NCI-H2196 (cell line): ENCODE measurements at regions not wholly inside any gene's neighbourhood (a gene's known extent, or its start where the extent isn't known, plus 50 kb on each side); places are given as distances from the start of the nearest gene placed in this dataset.
"Not testable (repeated sequence)": the region's sequence is repeated elsewhere in the genome, so short reads cannot be mapped to it uniquely, and the experiment has no call there.

Source experiments
- DNase-seq: peaks from one replicate; lab custom pipeline; 2025; ENCODE audit not compliant: unreplicated experiment; lab: John Stamatoyannopoulos, UW

- DNase-seq: no peak
These were observed 706.7 kb downstream of the SLITRK5 start for GRCh38 chr13:88377852-88378251.

- DNase-seq: no peak
These were observed 713.4 kb downstream of the SLITRK5 start for GRCh38 chr13:88384542-88384941.

GRCh38 chr13:88395804-88396203, 724.6 kb downstream of the SLITRK5 start:
- no peak for DNase-seq

DNA sequence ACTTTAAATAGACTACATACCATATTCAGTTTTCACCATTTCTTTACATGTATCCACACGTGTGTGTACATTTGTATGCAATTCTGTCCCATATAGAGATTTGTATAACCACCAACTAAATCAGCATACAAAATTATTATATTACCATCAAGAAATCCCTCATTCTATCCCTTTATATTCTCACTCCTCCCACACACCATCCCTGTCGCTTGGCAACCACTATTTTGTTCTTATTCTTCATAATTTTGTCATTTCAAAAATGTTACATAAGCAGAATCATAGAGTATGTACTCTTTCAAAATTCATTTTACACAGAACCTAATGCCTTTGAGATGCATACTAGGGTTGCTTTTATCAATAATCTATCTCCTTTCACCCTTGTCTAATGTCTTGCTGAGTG, 740.5 kb downstream of the SLITRK5 start:
- DNase-seq: no peak

DNA sequence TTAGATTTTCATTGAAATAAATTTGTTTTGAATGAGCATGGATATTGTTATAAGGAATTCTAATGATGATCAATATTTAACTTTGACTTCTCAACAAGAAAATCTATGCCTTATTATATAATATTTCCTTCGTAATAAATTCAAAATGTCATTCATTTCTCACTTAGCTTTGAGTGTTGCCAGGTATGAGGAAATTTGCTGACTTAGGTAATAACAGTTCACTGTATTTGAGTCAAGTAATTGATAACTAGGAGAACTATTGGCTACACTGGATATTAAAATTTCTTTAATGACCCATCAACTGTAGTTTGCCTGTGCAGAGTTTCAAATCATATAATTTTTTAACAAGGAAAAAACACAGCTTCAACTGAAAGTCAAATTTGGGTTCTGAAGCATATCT, 746.6 kb downstream of the SLITRK5 start:
- DNase-seq: no peak

GRCh38 chr13:88424463-88424862, 753.3 kb downstream of the SLITRK5 start:
- no peak for DNase-seq

DNA sequence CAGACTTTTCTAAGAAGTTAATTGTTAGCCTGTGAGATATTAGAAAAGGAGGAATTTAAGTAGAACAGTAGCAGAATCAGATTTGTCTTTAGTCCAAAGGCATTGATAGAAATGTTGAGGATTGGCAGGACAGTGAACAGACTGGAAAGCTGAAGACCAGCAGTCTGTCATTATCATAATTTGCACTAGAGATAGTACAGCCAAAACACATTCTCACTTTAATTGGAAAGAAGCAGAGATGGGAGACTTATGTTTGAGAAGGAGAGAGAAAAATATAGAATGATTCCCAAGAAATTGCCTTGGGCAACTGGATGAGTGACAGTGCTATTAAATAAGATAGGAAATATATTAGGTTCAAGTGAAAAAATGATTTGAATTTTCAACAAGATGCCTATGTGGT, 755.5 kb downstream of the SLITRK5 start:
- no peak for DNase-seq

DNA sequence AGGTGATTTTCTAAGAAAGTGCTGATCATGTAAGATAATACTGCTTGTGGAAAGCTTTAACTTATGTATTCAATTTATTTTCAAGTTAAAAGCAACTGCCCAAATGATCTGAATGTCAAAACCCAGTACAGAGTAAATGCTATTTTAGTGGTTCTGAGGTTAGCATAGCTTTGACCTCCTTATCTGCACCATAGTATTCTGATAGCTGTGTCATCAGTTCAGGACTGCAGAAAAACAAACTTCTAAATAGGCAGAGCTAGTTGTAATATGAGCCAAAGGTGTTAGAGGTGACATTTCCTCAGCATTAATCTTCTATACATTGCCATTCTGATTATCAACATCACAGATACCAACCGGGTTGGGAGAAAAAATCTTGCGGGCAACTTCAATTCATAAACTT, 758.7 kb downstream of the SLITRK5 start:
- DNase-seq: no peak

GRCh38 chr13:88434953-88435352, 763.8 kb downstream of the SLITRK5 start:
- DNase-seq: no peak

DNA sequence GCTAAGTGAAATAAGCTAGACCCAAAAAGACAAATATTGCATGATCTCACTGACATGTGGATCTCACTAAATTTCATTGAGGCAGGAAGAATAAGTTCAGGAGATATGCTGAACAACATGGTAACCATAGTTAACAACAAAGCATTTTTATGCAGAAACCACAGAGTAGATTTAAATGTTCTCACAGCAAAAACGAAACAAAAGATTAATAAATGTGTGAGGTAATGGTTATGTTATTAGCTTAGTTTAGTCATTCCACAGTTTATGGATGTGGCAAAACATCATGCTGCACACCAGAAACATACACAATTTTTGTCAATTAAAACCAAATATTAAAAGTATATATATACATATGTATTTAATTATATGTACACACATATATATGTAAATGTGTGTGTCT, 765.8 kb downstream of the SLITRK5 start:
- no peak for DNase-seq

- no peak for DNase-seq
These were observed 779.3 kb downstream of the SLITRK5 start for GRCh38 chr13:88450515-88450914.

- DNase-seq: no peak
These were observed 785.0 kb downstream of the SLITRK5 start for GRCh38 chr13:88456151-88456550.

- no peak for DNase-seq
These were observed 788.2 kb downstream of the SLITRK5 start for GRCh38 chr13:88459331-88459730.

- no peak for DNase-seq
These were observed 790.3 kb downstream of the SLITRK5 start for GRCh38 chr13:88461272-88462009.

DNA sequence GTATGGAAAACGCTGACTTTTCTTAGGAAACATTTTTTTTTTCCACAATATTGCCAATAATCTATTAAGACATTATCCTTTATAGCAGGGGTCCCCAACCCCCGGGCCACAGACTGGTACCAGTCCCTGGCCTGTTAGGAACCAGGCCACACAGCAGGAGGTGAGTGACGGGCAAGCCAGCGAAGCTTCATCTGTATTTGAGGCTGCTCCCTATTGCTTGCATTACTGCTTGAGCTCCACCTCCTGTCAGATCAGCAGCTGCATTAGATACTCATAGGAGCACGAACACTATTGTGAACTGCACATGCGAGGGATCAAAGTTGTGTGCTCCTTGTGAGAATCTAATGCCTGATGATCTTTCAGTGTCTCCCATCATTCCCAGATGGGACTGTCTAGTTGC, 793.7 kb downstream of the SLITRK5 start:
- no peak for DNase-seq

DNA sequence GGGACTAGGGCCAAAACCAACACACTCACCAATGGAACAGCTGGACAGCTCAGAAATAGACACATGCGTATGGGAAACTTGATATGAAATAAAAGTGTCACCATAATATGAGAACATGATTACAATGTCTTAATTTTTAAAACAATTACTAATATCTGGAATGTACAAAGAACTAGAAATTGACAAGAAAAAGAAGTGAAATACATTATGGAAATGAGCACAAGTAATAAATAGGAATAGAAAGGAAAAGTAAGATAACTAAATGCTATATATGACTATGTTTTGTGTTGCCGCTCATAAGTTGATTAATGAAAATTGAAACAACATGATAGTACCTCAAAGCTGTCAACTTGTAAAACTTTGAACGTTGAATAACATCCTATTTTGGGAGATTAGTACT, 801.1 kb downstream of the SLITRK5 start:
- no peak for DNase-seq

DNA sequence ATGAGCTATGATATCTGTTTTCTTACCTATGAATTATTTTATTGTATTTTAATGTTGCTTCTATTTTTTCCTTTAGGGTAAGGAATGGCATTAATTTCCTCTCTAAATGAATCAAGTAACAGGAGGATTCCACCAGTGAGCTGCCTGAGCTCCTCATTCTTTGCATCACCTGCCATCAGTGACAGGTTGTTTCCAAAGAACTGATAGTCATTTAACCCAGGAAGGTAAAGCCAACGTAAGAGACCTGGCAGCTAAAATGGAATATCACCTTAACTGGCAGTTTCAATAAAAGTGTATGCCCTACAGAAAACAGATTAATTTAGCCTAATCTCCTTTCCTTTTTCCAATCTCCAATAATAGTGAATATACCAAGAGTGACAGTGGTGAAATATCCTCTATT, 812.0 kb downstream of the SLITRK5 start:
- no peak for DNase-seq

- no peak for DNase-seq
These were observed 836.7 kb downstream of the SLITRK5 start for GRCh38 chr13:88507909-88508308.

GRCh38 chr13:88512993-88513392, 841.8 kb downstream of the SLITRK5 start:
- DNase-seq: not testable (repeated sequence)

GRCh38 chr13:88526186-88526852, 855.1 kb downstream of the SLITRK5 start:
- no peak for DNase-seq

DNA sequence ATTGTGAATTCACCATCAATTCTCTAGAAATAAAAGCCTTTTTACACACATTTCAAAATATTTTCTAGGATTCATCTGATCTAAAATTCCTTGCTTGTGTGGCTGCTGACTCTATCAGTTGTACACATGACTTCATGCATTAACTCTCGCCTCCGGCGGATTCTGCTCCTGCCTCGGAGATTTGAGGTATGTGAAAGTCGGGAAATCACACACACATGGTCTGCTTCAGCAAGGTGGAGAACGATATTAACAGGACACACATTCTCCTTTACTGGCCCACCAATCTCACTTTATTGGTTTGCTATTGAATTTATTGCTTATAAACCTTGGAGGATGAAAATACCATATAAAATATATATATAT, 855.7 kb downstream of the SLITRK5 start:
- no peak for DNase-seq

DNA sequence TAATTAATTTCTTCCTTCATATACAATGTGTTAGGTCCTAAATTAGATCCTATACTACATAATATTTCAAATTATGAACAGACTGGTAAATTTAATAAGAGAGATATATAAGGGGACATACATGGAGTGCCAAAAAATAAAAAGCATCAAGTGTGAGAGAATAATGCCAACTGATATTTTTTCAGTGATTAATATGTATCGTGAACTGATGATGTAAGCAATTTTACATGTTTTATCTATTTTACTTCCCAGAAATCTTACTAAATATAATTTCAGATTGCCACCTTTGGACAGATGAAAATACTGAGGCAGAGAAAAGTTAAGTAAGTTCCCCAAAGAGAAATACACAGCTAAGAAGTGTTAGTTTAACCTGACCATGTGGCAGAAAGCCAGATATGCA, 870.8 kb downstream of the SLITRK5 start:
- no peak for DNase-seq

- DNase-seq: no peak
These were observed 873.7 kb downstream of the SLITRK5 start for GRCh38 chr13:88544836-88545235.
